GM03348 (cell line): ENCODE measurements at regions not wholly inside any gene's neighbourhood (a gene's known extent, or its start where the extent isn't known, plus 50 kb on each side); places are given as distances from the start of the nearest gene placed in this dataset.
"Not testable (repeated sequence)": the region's sequence is repeated elsewhere in the genome, so short reads cannot be mapped to it uniquely, and the experiment has no call there.

Experiments used
- DNase-seq: peaks from one replicate; pipeline ENCODE4 v3.0.0; 2012; ENCODE audit warnings: low spot score

DNA sequence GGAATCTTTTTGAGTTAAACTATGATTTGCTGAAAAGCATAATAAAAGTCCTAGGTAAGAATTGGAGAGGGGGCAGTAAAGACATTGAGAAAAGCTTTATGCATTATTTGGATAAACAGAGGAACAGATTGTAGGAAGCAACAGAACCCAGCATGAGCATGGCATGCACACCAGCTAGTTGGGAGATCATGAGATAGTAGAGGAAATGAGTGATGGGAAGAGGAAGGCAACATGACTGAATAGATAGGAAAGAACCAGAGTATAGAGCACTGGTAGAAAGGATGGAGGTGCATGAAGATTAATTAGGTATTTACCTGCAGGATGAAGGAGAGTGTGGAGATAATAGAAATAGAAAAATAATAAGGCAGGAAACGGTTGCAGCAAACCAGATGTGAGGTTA, 248.5 kb upstream of the LMO3 start:
- DNase-seq: no peak

DNA sequence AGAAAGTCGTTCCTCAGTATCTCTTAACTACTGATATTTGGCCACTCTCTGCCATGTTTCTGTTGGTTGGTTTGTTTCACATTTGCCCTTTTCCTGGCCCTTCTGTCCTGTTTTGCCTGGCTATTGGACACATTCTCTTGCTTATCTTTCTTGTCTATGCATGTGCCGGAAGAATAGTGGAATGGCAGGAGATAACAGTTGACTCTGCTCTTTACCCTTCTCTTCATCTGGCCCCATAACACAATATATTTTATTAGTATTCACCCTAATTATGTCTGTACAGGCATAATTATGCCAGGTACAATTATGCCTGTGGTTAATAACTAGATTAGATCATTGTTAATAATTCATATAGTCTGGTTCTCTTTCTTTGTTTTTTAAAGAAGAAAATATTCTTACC, 243.5 kb upstream of the LMO3 start:
- DNase-seq: no peak

DNA sequence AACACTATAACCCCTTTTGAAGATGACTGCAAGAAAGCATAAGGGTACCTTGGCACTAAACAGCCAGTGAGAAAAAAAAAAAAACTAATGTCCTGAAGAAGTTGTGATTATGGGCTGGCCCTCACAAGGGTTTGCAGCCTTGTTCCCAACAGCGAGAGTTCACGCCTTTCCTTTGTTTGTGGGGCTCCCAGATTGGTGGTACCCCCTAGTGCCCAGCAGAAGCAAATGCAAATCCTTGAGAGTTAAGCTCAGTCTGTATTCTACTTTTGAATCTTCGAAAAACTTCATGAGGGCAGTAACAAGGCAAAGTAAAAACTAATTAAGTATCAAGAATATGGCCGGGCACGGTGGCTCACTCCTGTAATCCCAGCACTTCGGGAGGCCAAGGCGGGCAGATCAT, 238.9 kb upstream of the LMO3 start:
- DNase-seq: peak; percentile 2

DNA sequence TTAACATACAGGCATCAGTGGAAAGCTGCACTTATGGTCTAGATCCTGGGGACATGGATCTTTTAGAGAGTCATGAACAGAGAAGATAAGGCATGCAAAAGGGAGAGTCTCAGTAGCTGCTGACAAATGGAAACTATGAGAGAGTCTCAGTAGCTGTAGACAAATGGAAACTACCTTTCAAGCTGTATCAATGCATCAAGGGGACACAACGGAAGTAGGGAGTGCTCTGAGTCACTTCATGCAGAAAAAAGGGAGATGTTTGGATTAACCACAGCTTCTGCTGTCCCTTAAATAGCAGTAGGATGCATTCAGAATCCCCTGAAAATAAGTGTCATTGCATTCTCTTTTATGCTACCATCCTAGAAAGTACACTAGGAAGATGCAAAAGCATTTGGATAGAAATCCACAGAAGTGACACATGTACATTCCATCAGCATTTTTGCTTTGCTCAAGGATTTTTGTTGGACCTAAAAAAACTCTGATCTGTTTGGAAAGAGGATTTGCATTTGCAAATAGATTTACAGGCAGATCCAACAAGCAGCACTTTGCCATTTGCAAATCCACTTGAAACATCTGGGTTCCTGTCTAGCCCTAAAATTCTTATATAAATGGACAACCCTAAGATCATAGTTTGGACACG, 227.5 kb upstream of the LMO3 start:
- no peak for DNase-seq

DNA sequence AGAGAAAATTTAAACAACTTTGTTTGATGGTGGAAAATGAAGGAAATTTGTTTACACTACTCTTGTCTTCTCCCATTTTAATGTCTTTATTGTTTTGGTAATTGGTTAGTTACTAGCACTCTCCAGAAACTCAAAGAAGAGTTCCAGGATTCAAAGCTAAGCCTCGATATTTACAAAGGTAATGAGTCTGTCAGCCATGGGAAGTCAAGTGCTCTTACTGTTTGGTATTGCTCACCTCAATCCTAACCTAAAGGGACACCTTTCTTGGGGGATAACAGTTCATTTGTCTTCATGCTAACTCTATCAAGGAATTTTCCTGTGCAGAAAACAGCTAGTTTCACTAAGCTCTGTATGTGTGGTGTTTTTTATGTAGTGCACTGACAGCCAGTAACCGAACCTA, 222.9 kb upstream of the LMO3 start:
- DNase-seq: no peak

DNA sequence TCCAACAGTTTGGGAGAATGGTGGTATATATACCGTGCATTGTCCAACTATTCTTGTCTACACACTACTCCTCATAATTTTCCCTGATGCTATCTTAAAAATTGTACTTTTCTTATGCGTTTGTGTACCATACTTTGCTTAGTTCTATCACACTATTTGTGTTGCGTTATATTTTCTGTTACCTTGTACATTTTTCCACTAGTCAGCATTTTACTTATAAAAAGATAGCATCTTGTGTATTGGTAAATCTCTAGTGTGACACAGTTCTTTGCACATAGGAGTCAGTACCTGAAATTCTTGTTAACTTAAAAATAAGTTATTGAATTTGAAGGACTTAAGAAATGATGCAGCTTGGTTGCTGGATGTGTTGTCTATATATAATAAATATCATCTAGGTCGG, 201.8 kb upstream of the LMO3 start:
- DNase-seq: no peak

DNA sequence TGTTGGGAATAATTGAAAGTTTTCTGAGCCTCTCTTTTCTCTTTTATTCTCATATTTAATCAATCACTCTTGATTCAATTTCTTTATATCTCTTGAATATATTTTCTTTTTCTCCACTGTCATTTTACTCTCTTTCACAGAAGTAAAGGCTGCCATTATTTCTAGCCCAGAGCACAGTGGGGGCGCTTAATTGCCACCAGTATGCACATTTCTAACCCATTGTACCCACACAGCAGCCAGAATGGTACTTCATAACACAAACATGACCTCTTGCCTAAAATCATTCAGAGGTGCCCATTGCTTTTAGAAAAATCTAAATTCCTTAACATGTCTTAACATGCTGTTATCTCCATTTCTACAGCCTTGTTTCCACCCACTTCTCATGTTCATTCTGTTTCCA, 190.2 kb upstream of the LMO3 start:
- DNase-seq: no peak

DNA sequence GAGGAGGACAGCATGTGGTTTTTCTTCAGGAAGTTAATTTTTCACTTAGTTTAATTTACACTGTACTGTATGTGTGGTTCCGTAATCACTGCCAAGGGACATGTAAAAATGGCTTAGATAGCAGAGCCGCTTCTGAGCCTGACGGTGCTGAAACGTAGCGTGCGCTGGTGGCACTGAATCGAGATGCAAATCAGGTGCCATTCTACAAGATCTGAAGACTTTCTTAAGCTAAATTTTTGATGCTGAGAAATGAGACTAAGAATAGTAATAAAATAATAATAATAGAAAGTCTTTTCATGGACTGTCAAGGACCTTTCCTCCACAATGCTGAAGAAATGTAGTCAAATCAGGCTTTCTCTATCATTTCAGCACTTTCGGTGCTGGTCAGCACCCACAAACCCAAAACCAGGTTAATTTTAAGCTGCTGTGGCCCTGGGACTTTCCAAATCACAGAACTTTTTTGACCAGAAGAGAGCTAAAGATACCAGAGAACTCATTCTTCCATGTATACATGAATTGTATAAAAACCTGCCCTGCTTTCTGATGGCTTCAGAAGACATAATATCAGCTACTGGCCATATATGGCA, 183.3 kb upstream of the LMO3 start:
- no peak for DNase-seq

DNA sequence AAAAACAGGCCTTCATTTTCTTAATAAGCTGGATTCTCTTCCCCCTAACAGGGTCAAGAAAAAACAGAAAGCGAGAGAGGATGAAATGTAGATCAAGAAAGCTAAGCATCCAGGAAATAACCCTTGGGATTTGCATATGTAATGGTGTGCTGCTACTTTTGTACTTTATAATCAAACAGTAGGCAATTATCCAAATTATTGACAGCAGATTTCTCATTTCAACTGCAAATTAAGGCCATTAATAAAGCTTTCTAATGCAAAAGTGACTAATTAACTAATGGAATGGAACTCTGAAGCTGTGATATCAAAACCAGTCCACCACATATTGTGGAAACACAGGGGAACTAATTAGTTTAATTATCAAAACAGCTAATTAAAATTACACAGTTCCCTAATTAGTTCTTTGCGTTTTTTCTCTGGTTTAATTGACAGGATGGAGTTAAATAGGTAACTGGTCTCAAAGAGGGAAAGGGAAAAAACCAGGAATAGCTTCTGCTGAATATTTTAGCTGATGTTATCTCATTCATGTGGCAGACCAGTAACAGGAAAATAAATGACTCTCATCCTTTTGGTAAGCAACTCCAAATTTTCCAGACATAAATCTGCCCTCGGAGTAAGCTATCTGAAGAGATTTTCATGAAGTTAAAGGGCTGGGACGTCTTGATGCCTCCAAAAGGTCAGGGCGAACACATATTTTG, 182.7 kb upstream of the LMO3 start:
- DNase-seq: no peak

DNA sequence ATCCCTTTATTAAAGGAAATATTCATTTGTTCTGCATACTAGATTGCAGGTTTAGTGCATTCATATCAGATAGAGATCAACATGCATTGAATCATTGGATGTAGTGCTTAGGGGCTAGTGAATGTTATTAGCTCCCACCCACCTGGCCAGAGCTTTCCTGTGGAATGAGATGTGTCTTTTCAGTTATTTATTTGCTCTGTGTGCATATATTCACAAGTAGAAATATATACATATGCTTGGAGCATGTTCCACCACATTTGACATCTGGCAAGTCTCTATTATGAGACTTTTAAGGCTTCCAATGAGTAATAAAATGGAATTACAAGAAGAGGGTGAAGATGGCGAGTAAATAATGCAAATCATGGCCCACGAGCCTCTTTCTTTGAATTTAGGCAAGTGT, 180.0 kb upstream of the LMO3 start:
- DNase-seq: no peak

DNA sequence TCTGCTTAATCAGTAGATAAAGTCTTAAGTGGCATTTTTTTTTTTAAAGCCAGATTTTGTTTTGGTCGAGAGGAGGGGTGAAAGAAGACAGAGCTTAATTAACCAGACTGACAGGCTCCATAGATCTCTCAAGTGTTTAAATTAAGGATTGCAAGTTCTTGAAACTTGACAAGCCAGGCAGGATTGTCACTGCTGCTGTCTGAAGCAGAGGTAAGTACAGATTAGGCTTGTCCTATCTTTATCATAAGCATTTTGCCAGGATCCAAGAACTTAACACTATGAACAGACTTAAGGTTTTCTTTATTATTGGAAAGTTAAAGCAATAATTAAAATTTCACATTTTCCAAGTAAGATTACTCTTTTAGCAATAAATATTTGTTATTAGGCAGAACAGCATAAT, 179.6 kb upstream of the LMO3 start:
- DNase-seq: no peak

DNA sequence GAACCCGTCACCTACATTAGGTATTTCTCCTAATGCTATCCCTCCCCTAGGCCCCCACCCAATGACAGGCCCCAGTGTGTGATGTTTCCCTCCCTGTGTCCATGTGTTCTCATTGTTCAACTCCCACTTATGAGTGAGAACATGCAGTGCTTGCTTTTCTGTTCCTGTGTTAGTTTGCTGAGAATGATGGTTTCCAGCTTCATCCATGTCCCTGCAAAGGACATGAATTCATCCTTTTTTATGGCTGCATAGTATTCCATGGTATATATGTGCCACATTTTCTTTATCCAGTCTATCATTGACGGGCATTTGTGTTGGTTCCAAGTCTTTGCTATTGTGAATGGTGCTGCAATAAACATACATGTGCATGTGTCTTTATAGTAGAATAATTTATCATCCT, 163.2 kb upstream of the LMO3 start:
- DNase-seq: not testable (repeated sequence)

DNA sequence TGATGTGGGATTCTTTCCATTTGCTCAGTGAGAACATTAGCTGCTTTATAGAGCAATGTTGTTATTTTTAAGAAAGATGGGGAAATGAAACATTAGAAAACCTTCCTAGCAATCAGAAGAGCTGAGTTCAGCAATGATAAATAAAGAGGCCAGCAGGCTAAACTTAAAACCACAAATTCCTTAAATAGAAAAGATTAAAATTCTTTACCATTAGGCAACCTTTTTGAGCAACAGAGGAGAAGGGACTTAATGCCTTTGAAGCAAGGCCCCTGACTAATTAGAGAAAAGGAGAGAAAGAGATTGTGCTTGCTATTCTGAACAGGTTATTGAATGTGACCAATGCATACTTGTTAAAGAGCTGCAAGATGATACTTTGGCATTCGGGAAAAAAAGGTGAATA, 160.8 kb upstream of the LMO3 start:
- DNase-seq: no peak

DNA sequence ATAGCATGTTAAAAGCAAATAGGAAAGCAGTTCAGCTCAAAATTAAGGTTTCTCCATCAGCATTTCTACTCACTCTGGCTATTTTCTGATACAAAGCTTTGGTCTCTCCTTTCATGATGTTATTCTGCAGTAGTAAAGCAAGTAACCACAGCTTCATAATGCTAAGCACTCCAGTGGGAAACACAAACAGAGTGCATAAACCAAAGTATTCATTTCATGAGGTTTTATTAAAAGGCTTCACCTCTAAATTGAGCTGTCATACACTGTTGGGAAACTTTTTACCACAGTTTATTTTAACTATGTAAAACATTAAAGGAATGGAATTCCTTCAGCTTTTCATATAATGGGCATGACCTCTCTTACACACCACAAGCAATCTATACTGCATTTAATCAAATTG, 157.9 kb upstream of the LMO3 start:
- no peak for DNase-seq

DNA sequence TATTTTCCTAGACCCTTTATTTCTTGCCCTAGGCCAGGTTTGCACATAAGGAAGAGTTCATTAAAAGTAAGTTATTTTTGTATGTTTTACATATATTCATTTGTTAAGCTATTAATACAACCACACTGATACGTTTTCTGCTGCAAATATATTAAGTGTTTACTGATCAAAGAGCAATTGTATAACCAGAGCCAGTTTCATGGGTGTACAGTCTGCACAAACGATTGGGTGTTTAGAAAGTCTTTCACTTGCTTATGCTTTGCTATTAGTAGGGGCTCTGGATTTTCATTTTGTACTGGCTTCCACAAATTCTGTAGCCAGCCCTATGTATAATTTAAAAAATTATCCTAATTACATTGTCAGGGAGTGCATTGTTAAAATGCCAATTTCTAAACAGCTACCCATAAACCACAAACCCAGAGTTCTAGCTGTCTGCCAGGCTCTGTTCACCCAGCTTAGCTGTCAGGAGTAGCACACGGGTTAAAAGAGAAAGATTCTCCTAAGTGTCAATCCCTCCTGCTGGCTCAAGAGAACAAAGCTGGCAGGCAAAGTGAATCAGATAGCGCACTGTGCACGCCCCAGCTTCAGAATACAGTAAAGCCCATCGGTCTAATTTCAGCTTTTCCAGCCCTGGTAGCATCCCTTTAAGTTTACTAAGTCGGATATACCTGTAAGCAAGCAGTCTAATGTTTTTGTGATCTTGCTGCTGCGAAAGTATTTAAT, 151.0 kb upstream of the LMO3 start:
- DNase-seq: no peak

DNA sequence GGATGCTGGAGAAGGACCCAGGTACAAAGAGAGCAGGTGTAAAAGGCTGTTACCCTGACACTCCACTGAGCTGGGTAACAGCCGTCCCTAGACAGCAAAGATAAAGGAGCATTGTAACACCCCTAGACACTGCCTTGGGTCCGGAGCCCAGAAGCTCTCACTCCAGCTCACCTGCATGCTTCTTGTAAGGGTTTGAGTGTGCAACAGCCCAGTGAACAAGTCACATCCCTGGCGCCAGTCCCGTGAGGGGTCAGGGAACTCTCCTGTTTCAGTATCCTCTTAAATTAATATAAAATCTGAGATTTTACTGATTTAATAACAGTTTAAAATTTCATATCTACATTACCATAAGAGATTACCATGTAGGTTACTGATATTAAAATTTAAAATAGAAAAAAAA, 124.8 kb upstream of the LMO3 start:
- no peak for DNase-seq

DNA sequence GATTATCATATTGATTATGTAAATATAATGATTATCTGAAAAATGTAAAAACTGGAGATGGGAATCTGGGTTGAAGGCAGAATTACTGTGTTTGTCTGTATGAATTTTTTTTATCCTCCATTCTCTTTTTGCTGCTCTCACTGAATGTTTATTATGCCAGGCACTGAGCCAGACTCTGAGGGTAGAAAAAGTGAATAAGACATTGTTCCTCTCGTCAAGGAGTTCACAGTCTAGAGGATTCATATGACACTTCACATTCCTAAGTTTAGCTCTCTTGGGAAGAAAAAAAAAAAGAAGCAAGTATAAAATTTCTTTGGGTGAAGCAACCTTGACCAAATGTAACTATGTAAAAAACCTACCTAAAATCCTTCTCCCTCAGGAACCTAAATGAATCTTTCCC, 120.9 kb upstream of the LMO3 start:
- no peak for DNase-seq

DNA sequence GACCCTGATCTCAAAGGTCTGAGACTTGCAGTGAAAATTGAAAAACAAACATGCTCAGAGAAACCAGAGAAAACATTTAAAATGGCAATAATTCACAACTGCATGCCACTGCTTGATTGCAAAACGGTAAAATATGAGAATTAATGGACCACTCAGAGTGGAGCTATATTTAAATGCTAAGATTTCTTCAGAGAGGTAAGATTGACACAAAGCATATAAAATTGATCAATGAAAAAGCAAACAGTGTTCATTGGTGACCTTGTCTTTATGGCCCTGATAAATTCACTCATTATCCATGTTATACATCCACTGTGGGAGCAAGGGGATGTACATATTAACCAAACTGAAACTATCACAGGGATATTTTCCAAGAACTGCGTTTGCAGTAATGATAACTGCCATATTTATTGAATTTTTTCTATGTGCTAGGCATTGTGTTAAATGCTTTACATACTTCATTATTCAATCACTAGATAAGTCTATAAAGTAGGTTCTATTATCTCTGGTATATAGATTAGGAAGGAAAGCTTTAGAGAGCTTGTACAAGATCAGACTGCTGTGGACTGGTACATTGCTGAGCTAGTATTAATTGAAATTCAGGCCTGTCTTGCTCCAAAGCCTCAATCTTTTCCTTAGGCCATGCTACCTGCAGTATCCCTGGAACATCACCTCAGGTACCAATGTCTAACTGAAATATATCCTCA, 113.9 kb upstream of the LMO3 start:
- no peak for DNase-seq

DNA sequence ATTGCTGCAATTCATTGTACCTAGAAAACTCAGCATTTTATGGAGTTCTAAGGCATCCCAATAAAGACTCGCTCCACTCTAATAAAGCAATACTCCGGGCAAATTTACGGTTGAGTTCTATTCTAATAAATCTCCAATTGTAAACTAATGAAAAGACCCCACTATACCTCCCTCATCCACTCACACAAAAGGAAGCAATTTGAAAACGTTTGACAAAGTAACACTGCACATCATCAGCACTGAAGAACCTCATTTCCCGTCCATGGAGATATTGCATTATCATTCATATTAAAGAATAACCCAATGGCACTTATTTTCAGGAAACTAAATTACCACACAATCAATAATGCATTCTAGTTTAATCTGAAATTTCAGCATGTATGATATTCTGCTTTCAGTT, 111.0 kb upstream of the LMO3 start:
- no peak for DNase-seq

DNA sequence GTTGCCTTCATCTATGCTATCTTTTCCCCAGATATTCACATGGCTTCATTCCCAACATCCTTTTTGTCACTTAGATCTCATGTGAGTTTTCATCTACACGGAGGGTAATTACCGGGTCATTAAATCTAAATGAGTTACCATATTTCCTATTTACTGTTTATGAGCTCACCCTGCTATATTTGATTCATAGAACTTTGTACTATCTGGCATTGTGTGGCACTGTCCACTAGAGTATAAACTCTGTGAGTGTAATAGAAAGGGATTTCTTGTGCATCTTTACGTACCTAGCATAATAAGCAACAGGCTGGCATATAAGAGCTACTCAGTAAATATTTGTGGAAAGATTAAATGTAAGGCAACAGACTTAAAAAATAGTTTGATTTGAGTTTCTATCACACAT, 86.1 kb upstream of the LMO3 start:
- DNase-seq: no peak

DNA sequence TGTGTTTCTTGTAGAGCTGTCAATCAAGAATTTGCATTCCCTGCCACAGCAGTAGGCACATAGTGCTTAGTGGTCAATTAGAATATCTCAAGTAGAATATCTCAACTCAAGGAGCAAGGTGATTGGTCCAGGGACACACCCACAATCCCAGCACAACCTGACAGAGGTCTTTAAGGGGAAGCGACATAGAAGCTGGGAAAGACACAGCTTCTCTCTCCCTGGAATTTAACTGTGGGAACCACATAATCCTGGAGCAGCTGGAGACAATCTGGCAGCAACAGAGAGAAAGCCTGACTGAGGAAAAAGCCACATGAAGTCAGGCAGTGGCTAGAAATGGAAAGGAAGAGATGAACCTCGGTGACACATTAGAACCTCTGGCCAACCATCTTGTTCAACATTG, 85.7 kb upstream of the LMO3 start:
- no peak for DNase-seq

DNA sequence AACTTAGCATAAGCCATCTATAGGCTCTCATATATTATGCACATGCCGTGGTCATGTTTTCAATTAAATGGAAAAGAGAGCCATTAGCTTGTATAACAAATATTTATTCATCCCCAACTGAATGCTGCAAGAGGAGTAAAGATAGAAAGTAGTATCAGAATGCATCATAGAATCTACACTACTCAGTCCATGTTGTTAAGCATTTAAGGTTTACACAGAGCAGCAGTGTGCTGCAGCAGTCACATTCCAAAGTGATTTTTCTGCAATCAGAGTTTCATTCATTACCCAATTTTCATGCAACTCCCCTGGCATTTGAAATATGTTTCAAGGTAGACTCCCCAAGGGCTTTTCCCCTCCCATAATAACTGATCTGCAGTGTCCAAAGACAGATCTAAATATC, 82.2 kb upstream of the LMO3 start:
- no peak for DNase-seq

DNA sequence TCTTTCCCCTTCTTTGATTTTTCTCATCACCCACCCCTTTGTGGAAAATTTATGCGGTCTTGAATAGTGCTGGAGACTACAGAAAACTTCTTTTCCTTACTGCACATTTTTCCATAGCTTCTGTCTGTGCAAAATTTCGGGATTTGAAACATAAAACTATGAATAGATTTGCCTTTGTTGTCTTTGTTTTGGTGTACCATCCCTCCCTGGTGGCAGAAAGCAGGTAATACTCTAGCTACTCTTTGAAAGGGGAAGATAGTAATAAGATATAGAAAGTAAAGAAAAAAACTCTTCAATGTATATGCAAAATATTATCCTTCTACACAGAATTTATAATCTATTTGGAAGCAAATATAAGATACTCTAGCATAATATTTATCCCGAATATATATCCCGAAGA, 79.1 kb upstream of the LMO3 start:
- no peak for DNase-seq
